ENCODE measurements at regions not wholly inside any gene's neighbourhood (a gene's known extent, or its start where the extent isn't known, plus 50 kb on each side); places are given as distances from the start of the nearest gene placed in this dataset.

DNA sequence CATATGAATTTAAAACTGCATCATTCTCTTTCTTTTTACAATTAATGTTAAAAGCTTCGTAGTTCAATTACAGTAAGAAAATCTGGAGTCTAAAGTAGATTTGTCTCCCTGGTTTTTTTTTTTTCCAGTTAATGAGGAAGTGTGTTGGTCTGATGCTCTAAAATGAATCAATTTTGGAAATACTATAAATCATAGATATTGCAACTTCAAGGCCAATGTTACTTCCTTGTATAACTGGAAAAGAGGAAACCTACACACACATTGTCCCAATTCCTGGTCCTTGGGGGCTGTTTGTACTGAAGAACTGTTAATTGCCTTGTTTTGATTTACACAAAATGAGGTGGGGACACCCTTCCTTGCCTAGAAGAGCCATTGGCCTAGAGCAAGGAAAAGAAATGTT is 107.2 kb downstream of the RGS2 start:
- DNase-seq (no peak), FAIRE-seq (no peak), ATAC-seq (no peak)
- no peaks in the 10 kb centered on the region for H3K36me3 ChIP-seq
- H3K4me1 ChIP-seq = peaks cover 3 to 8% (median 5%) of the 10 kb centered on the region in 3 donors
- no peak overlapping the region for H3K4me3 ChIP-seq
- H3K27ac ChIP-seq = no peak overlapping the region
- WGBS, 2 donors = 61 to 62% methylated on average over 1 of the region's 1 CpG
- intact Hi-C loops (cut with DNase I) = no loop called here
- no peaks in the 10 kb centered on the region for H3K27me3 ChIP-seq
- H3K9me3 ChIP-seq = no peaks in the 10 kb centered on the region
- TF ChIP-seq, protein P1, sequence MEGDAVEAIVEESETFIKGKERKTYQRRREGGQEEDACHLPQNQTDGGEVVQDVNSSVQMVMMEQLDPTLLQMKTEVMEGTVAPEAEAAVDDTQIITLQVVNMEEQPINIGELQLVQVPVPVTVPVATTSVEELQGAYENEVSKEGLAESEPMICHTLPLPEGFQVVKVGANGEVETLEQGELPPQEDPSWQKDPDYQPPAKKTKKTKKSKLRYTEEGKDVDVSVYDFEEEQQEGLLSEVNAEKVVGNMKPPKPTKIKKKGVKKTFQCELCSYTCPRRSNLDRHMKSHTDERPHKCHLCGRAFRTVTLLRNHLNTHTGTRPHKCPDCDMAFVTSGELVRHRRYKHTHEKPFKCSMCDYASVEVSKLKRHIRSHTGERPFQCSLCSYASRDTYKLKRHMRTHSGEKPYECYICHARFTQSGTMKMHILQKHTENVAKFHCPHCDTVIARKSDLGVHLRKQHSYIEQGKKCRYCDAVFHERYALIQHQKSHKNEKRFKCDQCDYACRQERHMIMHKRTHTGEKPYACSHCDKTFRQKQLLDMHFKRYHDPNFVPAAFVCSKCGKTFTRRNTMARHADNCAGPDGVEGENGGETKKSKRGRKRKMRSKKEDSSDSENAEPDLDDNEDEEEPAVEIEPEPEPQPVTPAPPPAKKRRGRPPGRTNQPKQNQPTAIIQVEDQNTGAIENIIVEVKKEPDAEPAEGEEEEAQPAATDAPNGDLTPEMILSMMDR (IDR thresholded peaks at IDR 0.05) = no peak

DNA sequence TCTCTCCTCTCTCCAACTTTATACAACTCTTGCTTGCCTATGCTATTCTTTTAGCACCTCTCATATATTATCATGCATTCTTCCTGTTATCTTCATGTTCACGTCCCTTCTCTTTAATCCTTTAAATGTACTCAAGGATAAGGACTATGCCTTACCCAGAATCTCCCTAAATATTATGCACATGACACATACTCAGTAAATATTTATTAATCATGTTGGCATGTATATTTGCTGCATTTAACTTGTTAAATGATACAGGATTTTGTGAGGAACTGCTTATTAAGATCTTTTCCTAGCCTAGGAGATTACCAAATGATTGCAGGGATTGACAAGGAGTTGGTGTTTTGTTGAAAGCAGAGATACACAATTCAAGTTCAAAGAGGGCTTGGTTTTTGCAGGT is 109.4 kb downstream of the RGS2 start:
- Histone ChIP-seq H3K27ac (no peak overlapping the region), H3K4me1 (peaks cover 3 to 8% (median 5%) of the 10 kb centered on the region in 3 donors), H3K4me3 (no peak overlapping the region), H3K9me3 (no peaks in the 10 kb centered on the region), H3K27me3 (no peaks in the 10 kb centered on the region), H3K36me3 (no peaks in the 10 kb centered on the region)
- WGBS, 2 donors = 75 to 84% methylated on average over 1 of the region's 1 CpG
- ATAC-seq (no peak), DNase-seq (no peak), FAIRE-seq (no peak)
- intact Hi-C loops (cut with DNase I) = no loop called here
- TF ChIP-seq, protein P1 (IDR thresholded peaks at IDR 0.05) = no peak

DNA sequence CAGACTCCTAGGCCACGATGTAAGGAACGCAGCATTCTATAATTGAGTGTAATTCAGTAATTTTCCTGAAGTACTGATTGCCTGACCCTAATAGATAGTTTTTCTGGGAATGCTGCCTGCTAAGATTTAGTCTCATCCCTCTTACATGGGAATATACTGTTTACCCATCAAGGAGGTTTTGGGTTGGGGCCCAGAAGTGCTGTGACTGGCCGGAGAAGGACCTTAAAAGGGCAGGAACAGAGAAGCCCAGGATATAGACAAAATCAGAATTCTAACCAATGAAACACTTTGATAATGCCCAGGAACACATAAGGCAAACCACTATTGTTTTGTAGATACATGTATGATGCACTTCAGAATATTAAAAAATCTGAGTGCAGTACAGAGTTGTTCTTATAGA is 111.6 kb downstream of the RGS2 start:
- Histone ChIP-seq H3K4me1 (no peaks in the 10 kb centered on the region), H3K27me3 (no peaks in the 10 kb centered on the region), H3K27ac (no peak overlapping the region), H3K36me3 (no peaks in the 10 kb centered on the region), H3K4me3 (no peak overlapping the region), H3K9me3 (no peaks in the 10 kb centered on the region)
- intact Hi-C loops (cut with DNase I) = no loop called here
- FAIRE-seq (no peak), DNase-seq (no peak), ATAC-seq (no peak)
- WGBS, 2 donors = 93 to 96% methylated on average over 3 of the region's 3 CpGs
- TF ChIP-seq, protein P1 (IDR thresholded peaks at IDR 0.05) = no peak

DNA sequence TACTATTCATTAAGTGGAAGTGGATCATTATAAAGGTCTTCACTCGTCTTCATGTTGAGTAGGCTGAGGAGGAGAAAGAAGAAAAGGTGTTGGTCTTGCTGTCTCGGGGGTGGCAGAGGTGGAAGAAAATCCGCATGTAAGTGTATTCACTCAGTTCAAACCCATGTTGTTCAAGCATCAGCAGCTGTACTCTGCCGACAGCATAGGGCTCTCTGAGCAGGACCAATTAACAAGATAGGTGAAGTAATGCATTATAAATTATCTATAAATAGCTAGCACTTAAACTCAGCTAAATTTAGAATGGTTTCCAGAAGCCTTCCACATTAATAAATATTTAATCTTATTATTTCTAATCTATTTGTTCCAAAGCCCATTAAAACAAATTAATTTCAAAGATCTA is 116.8 kb downstream of the RGS2 start:
- no peaks in the 10 kb centered on the region for H3K36me3 ChIP-seq
- FAIRE-seq = no peak
- TF ChIP-seq, protein P1 (IDR thresholded peaks at IDR 0.05) = no peak
- H3K9me3 ChIP-seq = no peaks in the 10 kb centered on the region
- no peak for ATAC-seq
- no peak overlapping the region for H3K27ac ChIP-seq
- WGBS, 2 donors = 83 to 89% methylated on average over 4 of the region's 4 CpGs
- intact Hi-C loops (cut with DNase I) = no loop called here
- H3K27me3 ChIP-seq = no peaks in the 10 kb centered on the region
- H3K4me1 ChIP-seq = no peaks in the 10 kb centered on the region
- DNase-seq = no peak
- no peak overlapping the region for H3K4me3 ChIP-seq

DNA sequence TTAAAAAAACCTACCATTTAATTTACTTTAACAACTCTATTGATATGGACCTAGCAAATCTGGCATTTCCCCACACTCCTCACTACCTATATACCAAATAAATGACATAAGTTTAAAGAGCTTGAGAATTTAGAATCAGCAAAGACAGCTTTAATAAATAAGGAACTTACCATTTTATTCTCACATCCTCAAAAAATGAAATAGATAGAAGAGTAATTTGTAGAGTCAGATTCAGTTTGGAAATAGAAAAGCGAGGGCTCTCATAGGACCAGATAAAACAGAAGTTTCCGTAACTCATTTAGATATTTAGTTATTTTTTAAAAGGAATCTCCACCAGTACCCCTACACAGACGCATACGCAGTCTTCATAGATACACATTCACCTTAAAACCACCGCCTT is 117.9 kb downstream of the RGS2 start:
- WGBS, 2 donors = 95 to 96% methylated on average over 5 of the region's 5 CpGs
- no peaks in the 10 kb centered on the region for H3K9me3 ChIP-seq

More for the DNA sequence above, 117.9 kb downstream of the RGS2 start:
- no peak for DNase-seq
- no peak overlapping the region for H3K27ac ChIP-seq
- no peak for FAIRE-seq
- H3K27me3 ChIP-seq = no peaks in the 10 kb centered on the region
- TF ChIP-seq, protein P1 (IDR thresholded peaks at IDR 0.05) = no peak
- no peaks in the 10 kb centered on the region for H3K4me1 ChIP-seq
- intact Hi-C loops (cut with DNase I) = no loop called here
- H3K4me3 ChIP-seq = no peak overlapping the region
- no peaks in the 10 kb centered on the region for H3K36me3 ChIP-seq
- no peak for ATAC-seq

All from pancreas (tissue), 10 donors.